ENCODE measurements at regions not wholly inside any gene's neighbourhood (a gene's known extent, or its start where the extent isn't known, plus 50 kb on each side); places are given as distances from the start of the nearest gene placed in this dataset.

- DNase-seq, result peak; percentile 64
These were observed 164.3 kb upstream of the MLN start for GRCh38 chr6:33967966-33968724.

DNA sequence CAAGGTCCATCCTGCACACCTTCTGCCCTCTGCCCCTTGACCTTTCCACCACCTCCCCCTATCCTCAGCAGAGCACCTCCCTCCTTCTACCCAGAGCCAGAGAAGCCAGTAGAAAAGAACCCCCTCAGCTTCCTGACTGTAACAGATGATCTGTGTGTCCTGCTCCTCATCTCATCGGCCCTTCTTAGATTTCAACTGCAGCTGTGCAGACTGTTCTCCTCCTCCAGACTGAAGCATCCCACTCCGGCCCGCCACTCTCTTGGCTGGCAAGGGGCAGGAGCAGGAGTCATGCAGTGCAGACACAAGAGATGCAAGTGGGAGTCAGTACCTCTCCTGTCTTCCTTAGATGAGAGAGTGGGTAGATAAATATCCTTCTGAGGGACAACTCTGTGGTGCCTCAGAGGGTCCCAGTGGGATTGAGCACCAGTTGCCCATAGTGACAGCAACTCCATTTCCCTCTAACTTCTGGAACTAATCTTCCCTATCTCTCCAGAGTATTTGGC is 163.5 kb upstream of the MLN start:
- DNase-seq, result peak; percentile 84

GRCh38 chr6:33966536-33966935 is 162.7 kb upstream of the MLN start:
- DNase-seq, result no peak

DNA sequence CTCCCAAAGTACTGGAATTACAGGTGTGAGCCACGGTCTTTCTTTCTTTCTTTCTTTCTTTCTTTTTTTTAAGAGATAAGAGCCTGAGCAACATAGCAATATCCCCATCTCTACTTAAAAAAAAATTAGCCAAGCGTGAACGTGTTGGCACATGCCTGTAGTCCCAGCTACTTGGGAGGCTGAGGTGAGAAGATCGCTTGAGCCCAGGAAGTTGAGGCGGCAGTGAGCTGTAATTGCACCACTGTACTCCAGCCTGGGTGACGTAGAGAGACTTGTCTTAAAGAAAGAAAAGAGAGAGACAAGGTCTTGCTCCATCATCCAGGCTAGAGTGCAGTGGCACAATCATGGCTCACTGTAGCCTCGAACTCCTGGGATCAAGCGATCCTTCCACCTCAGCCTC is 162.0 kb upstream of the MLN start:
- no peak for DNase-seq

GRCh38 chr6:33964387-33964786 is 160.6 kb upstream of the MLN start:
- DNase-seq, result no peak

GRCh38 chr6:33963136-33963750 is 159.4 kb upstream of the MLN start:
- DNase-seq, result no peak

GRCh38 chr6:33962246-33963027 is 158.6 kb upstream of the MLN start:
- DNase-seq, result peak; percentile 27

DNA sequence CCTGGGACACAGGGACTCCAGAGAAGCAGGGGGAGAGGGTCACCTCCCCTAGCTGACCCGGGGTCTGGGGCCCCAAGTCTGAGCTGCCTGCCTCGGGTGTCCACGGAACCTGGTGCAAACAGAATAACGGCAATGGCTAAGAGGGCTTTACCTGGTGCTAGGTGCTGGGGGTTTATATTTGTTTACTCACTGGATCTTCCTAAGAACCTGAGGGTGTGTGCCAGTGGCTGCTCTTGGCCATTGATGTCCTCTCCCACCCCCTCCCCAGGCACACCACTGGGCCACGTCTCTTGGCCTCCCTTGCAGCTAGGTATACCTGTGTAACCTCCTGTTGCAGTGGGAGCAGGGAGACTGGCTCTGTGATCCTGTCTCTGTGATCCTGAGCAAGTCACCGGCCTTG is 157.9 kb upstream of the MLN start:
- DNase-seq, result no peak

- DNase-seq, result peak; percentile 66
These were observed 156.8 kb upstream of the MLN start for GRCh38 chr6:33960345-33961313.

- DNase-seq, result no peak
These were observed 156.0 kb upstream of the MLN start for GRCh38 chr6:33959661-33960344.

- no peak for DNase-seq
These were observed 155.5 kb upstream of the MLN start for GRCh38 chr6:33959329-33959651.

DNA sequence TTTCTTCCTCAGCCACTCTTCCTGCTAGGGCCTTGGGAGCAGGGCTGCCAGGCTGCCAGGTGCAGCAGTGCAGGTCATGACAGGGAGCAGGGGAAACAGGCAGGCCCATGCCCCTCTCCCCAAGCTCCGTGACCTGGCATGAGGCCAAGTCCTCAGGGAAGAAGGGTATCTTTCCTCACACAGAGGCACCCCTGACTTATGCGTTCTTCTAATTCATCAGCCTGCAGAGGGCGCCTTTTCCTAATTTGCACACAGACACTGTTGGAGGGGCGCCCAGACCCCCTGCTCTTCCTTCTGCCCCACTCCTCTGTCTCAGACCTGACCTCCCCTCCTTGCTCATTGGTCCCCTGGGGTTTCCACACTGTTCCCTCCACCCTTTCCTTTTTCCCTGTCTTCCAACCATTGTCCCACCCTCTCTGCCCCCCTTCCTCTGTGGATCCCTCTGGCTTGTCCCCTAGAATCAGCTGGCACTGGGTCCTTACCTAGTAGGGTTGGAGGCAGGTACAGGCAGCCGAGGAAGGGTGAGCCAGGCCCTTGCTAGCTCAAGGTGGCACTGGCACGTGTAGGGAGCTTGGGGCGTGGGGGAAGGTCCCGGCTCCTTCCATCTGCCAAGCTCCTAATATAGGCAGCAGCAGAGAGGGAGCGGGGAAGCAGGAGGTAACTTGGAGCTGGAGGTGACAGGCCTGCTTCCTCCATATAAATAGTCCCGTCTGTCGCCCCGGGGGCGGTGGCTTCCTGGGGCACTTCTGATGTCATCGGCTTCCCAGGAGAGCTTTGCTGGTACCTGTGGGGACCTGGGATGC is 154.9 kb upstream of the MLN start:
- DNase-seq, result peak; percentile 88

DNA sequence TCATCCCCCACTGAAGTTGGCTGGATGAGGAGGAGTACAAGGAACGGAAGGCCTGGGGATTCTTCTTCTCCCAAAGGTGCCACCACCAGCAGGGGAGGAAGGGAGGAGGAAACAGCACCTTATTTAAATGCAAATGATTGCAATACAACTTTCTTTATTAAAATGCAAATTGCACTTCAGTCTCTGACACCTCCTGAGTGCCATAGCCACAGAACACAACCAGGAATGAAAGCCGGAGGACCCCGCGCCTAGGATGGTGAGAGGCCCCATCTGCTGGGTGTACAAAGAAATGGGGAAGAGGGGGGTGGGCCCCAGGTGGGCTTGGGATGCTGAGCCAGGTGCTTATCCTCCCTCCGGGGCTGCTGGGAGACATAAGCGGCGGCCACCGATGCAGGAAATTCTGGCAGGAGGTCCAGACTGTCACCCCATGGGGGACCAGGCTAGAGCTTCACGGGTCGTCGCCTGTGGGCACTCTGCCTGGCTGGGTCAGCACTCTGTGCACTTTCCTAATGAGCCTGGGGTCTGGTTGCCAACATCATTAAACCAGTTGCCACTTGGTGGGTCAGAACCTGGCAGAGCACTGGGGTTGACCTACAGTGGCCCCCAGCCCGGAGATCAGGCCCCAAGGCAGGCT is 154.2 kb upstream of the MLN start:
- no peak for DNase-seq

DNA sequence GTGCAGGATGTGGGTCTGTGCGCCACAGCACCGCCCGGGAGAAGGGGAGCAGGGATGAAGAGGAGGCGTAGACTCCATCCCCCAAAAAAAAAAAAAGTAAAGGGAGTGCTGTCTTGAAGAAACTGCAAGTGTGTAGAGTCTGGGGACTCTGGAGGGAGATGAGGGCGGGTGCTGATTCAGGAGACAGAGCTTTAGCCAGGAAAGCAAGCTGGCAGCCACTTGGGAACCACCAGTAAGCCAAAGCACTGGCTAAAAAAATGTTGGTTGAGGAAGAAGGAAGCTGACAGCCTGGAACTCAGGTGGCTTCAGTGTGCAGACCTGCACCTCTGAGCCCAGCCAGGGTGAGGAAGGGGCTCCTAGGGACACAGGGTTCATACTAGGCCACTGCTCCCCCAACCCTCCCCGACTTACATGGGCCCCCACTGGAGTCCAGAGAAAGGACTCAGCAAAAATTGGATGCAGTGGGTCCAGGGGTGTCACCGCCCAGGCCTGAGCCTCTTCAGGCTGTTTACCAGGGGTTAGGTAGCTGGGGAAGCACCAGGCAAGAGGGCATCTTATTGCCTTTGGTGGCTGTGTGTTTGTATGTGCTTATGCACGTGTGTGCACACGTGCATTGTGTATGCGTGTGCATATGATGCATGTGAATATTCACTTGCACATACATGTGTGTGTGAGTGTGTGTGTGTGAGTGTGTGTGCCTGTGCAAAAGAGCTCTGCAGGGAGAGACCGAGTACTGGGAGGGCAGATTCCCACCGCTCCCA is 153.5 kb upstream of the MLN start:
- DNase-seq, result no peak

- DNase-seq, result no peak
These were observed 152.4 kb upstream of the MLN start for GRCh38 chr6:33956206-33956605.

- DNase-seq, result no peak
These were observed 151.8 kb upstream of the MLN start for GRCh38 chr6:33955566-33955965.

DNA sequence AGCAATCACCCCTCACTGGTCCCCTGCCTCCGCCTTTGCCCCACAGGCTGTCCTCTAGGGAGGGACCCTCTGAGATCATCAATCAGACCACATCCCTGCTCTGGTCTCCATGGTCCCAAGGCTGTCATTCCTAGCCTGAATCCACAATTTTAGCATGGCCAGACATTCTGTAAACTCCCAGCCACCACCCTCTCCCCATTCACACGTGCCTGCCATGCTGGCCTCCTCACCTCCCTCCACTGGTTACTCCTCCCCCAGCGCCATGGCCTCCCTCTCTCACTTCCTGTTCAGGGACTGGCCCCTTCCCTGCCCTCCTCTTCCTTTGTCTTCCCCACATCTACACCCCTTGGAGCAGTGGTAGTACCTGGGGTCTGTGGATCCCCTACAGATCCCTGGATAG is 150.7 kb upstream of the MLN start:
- no peak for DNase-seq

GRCh38 chr6:33953171-33953570 is 149.4 kb upstream of the MLN start:
- no peak for DNase-seq

DNA sequence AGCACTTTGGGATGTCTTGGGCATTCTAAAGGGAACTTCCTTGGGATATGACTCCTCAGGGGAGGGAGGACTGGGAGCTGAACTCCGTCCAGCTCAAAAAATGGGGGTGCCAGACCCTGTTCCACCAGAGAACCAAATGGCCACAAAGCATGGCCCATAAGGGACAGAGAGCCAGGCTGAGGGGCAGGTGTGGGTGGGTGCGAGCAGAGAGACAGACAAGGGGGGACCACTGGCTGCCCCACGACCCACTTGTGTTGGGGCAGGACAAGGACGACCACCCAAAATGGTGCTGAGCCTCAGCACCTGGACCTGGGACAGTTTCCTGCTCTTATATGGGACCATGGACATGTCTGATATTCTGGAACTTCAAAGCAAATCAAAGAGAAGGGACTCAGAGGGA is 148.2 kb upstream of the MLN start:
- DNase-seq, result no peak
